ENCODE measurements at regions not wholly inside any gene's neighbourhood (a gene's known extent, or its start where the extent isn't known, plus 50 kb on each side); places are given as distances from the start of the nearest gene placed in this dataset.
A peak's percentile ranks its signal among the peaks of the same experiment; 100 is the strongest.

GRCh38 chr3:115498421-115498820 lies 124.9 kb upstream of the GAP43 start:
- Mint-ChIP-seq H3K27me3 (peaks cover 7 to 32% of the 10 kb centered on the region in 2 donors), H3K36me3 (no peaks in the 10 kb centered on the region), H3K27ac (no peak overlapping the region), H3K4me3 (no peak overlapping the region), H3K9me3 (no peaks in the 10 kb centered on the region), H3K4me1 (ENCODE audit: low read depth in 2 of 2) (no peaks in the 10 kb centered on the region)
- ATAC-seq, result no peak
- DNase-seq (ENCODE audit: low spot score), result no peak

GRCh38 chr3:115498898-115499297 lies 124.4 kb upstream of the GAP43 start:
- DNase-seq (ENCODE audit: low spot score) (no peak), ATAC-seq (peak in 1 of 2 donors; percentile 20)
- Mint-ChIP-seq H3K27me3 (peaks cover 7 to 31% of the 10 kb centered on the region in 2 donors), H3K36me3 (no peaks in the 10 kb centered on the region), H3K27ac (no peak overlapping the region), H3K4me1 (ENCODE audit: low read depth in 2 of 2) (no peaks in the 10 kb centered on the region), H3K9me3 (no peaks in the 10 kb centered on the region), H3K4me3 (no peak overlapping the region)

- H3K4me3 Mint-ChIP-seq, result no peak overlapping the region
- ATAC-seq, result no peak
These were observed 123.6 kb upstream of the GAP43 start for GRCh38 chr3:115499666-115500065.

GRCh38 chr3:115500795-115501194 lies 122.5 kb upstream of the GAP43 start:
- Mint-ChIP-seq H3K27ac (no peak overlapping the region), H3K36me3 (no peaks in the 10 kb centered on the region), H3K4me3 (no peak overlapping the region), H3K9me3 (no peaks in the 10 kb centered on the region), H3K4me1 (ENCODE audit: low read depth in 2 of 2) (no peaks in the 10 kb centered on the region), H3K27me3 (peaks cover 8 to 36% of the 10 kb centered on the region in 2 donors)
- DNase-seq (ENCODE audit: low spot score) (no peak), ATAC-seq (no peak)

More at GRCh38 chr3:115499666-115500065, 123.6 kb upstream of the GAP43 start:
- no peaks in the 10 kb centered on the region for H3K36me3 Mint-ChIP-seq
- no peaks in the 10 kb centered on the region for H3K4me1 Mint-ChIP-seq (ENCODE audit: low read depth in 2 of 2)
- H3K27me3 Mint-ChIP-seq, result peaks cover 7 to 36% of the 10 kb centered on the region in 2 donors
- DNase-seq (ENCODE audit: low spot score), result no peak
- H3K27ac Mint-ChIP-seq, result no peak overlapping the region
- no peaks in the 10 kb centered on the region for H3K9me3 Mint-ChIP-seq

- ATAC-seq (no peak), DNase-seq (ENCODE audit: low spot score) (no peak)
- H3K4me3 Mint-ChIP-seq, result no peak overlapping the region
- peaks cover 8 to 29% of the 10 kb centered on the region in 2 donors for H3K27me3 Mint-ChIP-seq
- H3K36me3 Mint-ChIP-seq, result no peaks in the 10 kb centered on the region
- H3K4me1 Mint-ChIP-seq (ENCODE audit: low read depth in 2 of 2), result no peaks in the 10 kb centered on the region
- H3K27ac Mint-ChIP-seq, result no peak overlapping the region
- no peaks in the 10 kb centered on the region for H3K9me3 Mint-ChIP-seq
These were observed 121.2 kb upstream of the GAP43 start for GRCh38 chr3:115502128-115502527.

GRCh38 chr3:115503394-115503793 lies 119.9 kb upstream of the GAP43 start:
- ATAC-seq, result no peak
- no peaks in the 10 kb centered on the region for H3K36me3 Mint-ChIP-seq
- DNase-seq (ENCODE audit: low spot score), result no peak
- H3K27me3 Mint-ChIP-seq, result peaks cover 13 to 34% of the 10 kb centered on the region in 2 donors
- no peak overlapping the region for H3K27ac Mint-ChIP-seq
- H3K4me1 Mint-ChIP-seq (ENCODE audit: low read depth in 2 of 2), result no peaks in the 10 kb centered on the region
- H3K9me3 Mint-ChIP-seq, result no peaks in the 10 kb centered on the region
- no peak overlapping the region for H3K4me3 Mint-ChIP-seq

GRCh38 chr3:115508562-115508961 lies 114.7 kb upstream of the GAP43 start:
- ATAC-seq (no peak), DNase-seq (ENCODE audit: low spot score) (no peak)
- Mint-ChIP-seq H3K36me3 (no peaks in the 10 kb centered on the region), H3K27me3 (peaks cover 43 to 59% of the 10 kb centered on the region in 2 donors), H3K27ac (no peak overlapping the region), H3K9me3 (no peaks in the 10 kb centered on the region), H3K4me3 (no peak overlapping the region), H3K4me1 (ENCODE audit: low read depth in 2 of 2) (peaks cover 17 to 18% of the 10 kb centered on the region in 2 donors)

- DNase-seq (ENCODE audit: low spot score), result no peak
- ATAC-seq, result peak; percentile 40 to 69
- Mint-ChIP-seq H3K4me3 (peak overlapping the region; percentile 78), H3K27me3 (peaks cover 41 to 50% of the 10 kb centered on the region in 2 donors), H3K27ac (peak overlapping the region in 1 of 2 donors; percentile 76), H3K4me1 (ENCODE audit: low read depth in 2 of 2) (peaks cover 18 to 21% of the 10 kb centered on the region in 2 donors), H3K9me3 (no peaks in the 10 kb centered on the region), H3K36me3 (no peaks in the 10 kb centered on the region)
These were observed 110.5 kb upstream of the GAP43 start for GRCh38 chr3:115512565-115513415.

GRCh38 chr3:115513416-115513800 lies 109.9 kb upstream of the GAP43 start:
- H3K4me3 Mint-ChIP-seq, result peak overlapping the region; percentile 78
- DNase-seq (ENCODE audit: low spot score), result no peak
- peaks cover 36 to 45% of the 10 kb centered on the region in 2 donors for H3K27me3 Mint-ChIP-seq
- peaks cover 18 to 21% of the 10 kb centered on the region in 2 donors for H3K4me1 Mint-ChIP-seq (ENCODE audit: low read depth in 2 of 2)
- ATAC-seq, result no peak
- no peaks in the 10 kb centered on the region for H3K9me3 Mint-ChIP-seq
- peak overlapping the region in 1 of 2 donors; percentile 76 for H3K27ac Mint-ChIP-seq
- no peaks in the 10 kb centered on the region for H3K36me3 Mint-ChIP-seq

- DNase-seq (ENCODE audit: low spot score), result no peak
- H3K9me3 Mint-ChIP-seq, result no peaks in the 10 kb centered on the region
- peaks cover 6 to 12% of the 10 kb centered on the region in 2 donors for H3K27me3 Mint-ChIP-seq
- peak in 1 of 2 donors; percentile 68 for ATAC-seq
- no peak overlapping the region for H3K27ac Mint-ChIP-seq
- no peaks in the 10 kb centered on the region for H3K36me3 Mint-ChIP-seq
- peaks cover 12 to 18% of the 10 kb centered on the region in 2 donors for H3K4me1 Mint-ChIP-seq (ENCODE audit: low read depth in 2 of 2)
- H3K4me3 Mint-ChIP-seq, result no peak overlapping the region
These were observed 105.8 kb upstream of the GAP43 start for GRCh38 chr3:115517457-115518050.

GRCh38 chr3:115518100-115518852 lies 105.0 kb upstream of the GAP43 start:
- H3K4me3 Mint-ChIP-seq, result no peak overlapping the region
- ATAC-seq (no peak), DNase-seq (ENCODE audit: low spot score) (no peak)
- no peak overlapping the region for H3K27ac Mint-ChIP-seq
- no peaks in the 10 kb centered on the region for H3K36me3 Mint-ChIP-seq
- H3K4me1 Mint-ChIP-seq (ENCODE audit: low read depth in 2 of 2), result peaks cover 4 to 11% of the 10 kb centered on the region in 2 donors
- no peaks in the 10 kb centered on the region for H3K9me3 Mint-ChIP-seq
- H3K27me3 Mint-ChIP-seq, result peaks cover 5 to 11% of the 10 kb centered on the region in 2 donors

GRCh38 chr3:115520241-115520640 lies 103.1 kb upstream of the GAP43 start:
- ATAC-seq, result no peak
- H3K4me3 Mint-ChIP-seq, result no peak overlapping the region
- peaks cover 0 to 5% of the 10 kb centered on the region in 2 donors for H3K4me1 Mint-ChIP-seq (ENCODE audit: low read depth in 2 of 2)
- DNase-seq (ENCODE audit: low spot score), result no peak
- H3K27me3 Mint-ChIP-seq, result peaks cover 0 to 2% of the 10 kb centered on the region in 2 donors
- H3K36me3 Mint-ChIP-seq, result no peaks in the 10 kb centered on the region
- no peaks in the 10 kb centered on the region for H3K9me3 Mint-ChIP-seq
- H3K27ac Mint-ChIP-seq, result no peak overlapping the region

GRCh38 chr3:115520651-115521245 lies 102.6 kb upstream of the GAP43 start:
- Mint-ChIP-seq H3K36me3 (no peaks in the 10 kb centered on the region), H3K4me3 (no peak overlapping the region), H3K4me1 (ENCODE audit: low read depth in 2 of 2) (peaks cover 0 to 5% of the 10 kb centered on the region in 2 donors), H3K27ac (no peak overlapping the region), H3K9me3 (no peaks in the 10 kb centered on the region), H3K27me3 (peaks cover under 1 to 2% of the 10 kb centered on the region in 2 donors)
- DNase-seq (ENCODE audit: low spot score) (no peak), ATAC-seq (no peak)

All from natural killer cell treated with Interleukin-12 subunit alpha and Interleukin-12 subunit beta and Interleukin-15 and Interleukin-18, amount 100 ng/mL, for 72 hours (primary cell).